IMR-90 (cell line): ENCODE measurements at regions not wholly inside any gene's neighbourhood (a gene's known extent, or its start where the extent isn't known, plus 50 kb on each side); places are given as distances from the start of the nearest gene placed in this dataset.

ENCODE experiments used
- ATAC-seq: fragments of 200-7000 bp; cut with Tn5 transposase; 2 replicates; pipeline ENCODE4 v1.9.1; 2020; ENCODE audit warnings: low read depth, mild to moderate bottlenecking, moderate library complexity
- BruUV-seq: library from RNA; stranded (reverse); fragments of 400-500 nt; replicated peaks from 2 replicates; lab custom pipeline; 2021; lab: Mats Ljungman, UMichigan
- CTCF ChIA-PET: fragments of 300-600 bp; formaldehyde crosslinking; extraction: SDS; loops from one replicate; lab custom pipeline; 2021; ENCODE audit warnings: antibody characterized with exemption; lab: Yijun Ruan, JAX
- POLR2A ChIA-PET: fragments of 300-600 bp; sonication (Branson Sonifier 250); formaldehyde crosslinking; loops from one replicate; lab custom pipeline; 2022; ENCODE audit warnings: antibody characterized with exemption; ENCODE audit not compliant: unreplicated experiment; lab: Charles Lee
- DNase-seq: peaks from one replicate; pipeline ENCODE4 v3.0.0; 2013
- H2AFZ ChIP-seq: replicated peaks from 2 replicates; pipeline ENCODE3; 2013; ENCODE audit warnings: low read length, mild to moderate bottlenecking; ENCODE audit not compliant: poor library complexity
- H2AK5ac ChIP-seq: 2 replicates; pipeline ENCODE4 v1.6.1; 2013; ENCODE audit warnings: low read depth, low read length, inconsistent platforms
- H2AK9ac ChIP-seq: replicated peaks from 2 replicates; pipeline ENCODE3; 2013; ENCODE audit warnings: mild to moderate bottlenecking, low read depth, low read length, moderate library complexity; ENCODE audit not compliant: poor library complexity
- H2BK120ac ChIP-seq: 2 replicates; pipeline ENCODE4 v1.6.1; 2013; ENCODE audit warnings: low read depth, low read length, inconsistent platforms
- H2BK15ac ChIP-seq: 3 replicates; pipeline ENCODE4 v1.6.1; 2013; ENCODE audit warnings: low read depth, low read length, inconsistent platforms
- H2BK20ac ChIP-seq: 2 replicates; pipeline ENCODE4 v1.6.1; 2013; ENCODE audit warnings: low read depth, mild to moderate bottlenecking, inconsistent platforms, low read length, moderate library complexity
- H2BK5ac ChIP-seq: 2 replicates; pipeline ENCODE4 v1.6.1; 2013; ENCODE audit warnings: mild to moderate bottlenecking, low read depth, low read length, inconsistent platforms; ENCODE audit not compliant: poor library complexity, severe bottlenecking
- H3K14ac ChIP-seq: replicated peaks from 2 replicates; pipeline ENCODE4 v1.6.1; 2013; ENCODE audit warnings: low read depth, low read length, inconsistent platforms
- H3K18ac ChIP-seq: 2 replicates; pipeline ENCODE4 v1.6.1; 2013; ENCODE audit warnings: low read depth, low read length, control low read depth
- H3K23ac ChIP-seq: 2 replicates; pipeline ENCODE4 v1.6.1; 2013; ENCODE audit warnings: low read depth, low read length, inconsistent platforms
- H3K27ac ChIP-seq: 2 replicates; pipeline ENCODE4 v1.5.1; 2013; ENCODE audit warnings: mild to moderate bottlenecking, control low read depth, low read length; ENCODE audit not compliant: insufficient read depth
- H3K27me3 ChIP-seq: 2 replicates; pipeline ENCODE4 v1.6.1; 2013; ENCODE audit warnings: low read length; ENCODE audit not compliant: control insufficient read depth, insufficient read depth
- H3K36me3 ChIP-seq: 2 replicates; pipeline ENCODE4 v1.6.1; 2013; ENCODE audit warnings: low read length, mixed read lengths; ENCODE audit not compliant: control insufficient read depth, insufficient read depth
- H3K4ac ChIP-seq: 2 replicates; pipeline ENCODE4 v1.6.1; 2013; ENCODE audit warnings: low read depth, low read length, inconsistent platforms
- H3K4me1 ChIP-seq: 2 replicates; pipeline ENCODE4 v1.6.1; 2013; ENCODE audit warnings: low read length, mixed read lengths; ENCODE audit not compliant: control insufficient read depth, insufficient read depth
- H3K4me2 ChIP-seq: 2 replicates; pipeline ENCODE4 v1.6.1; 2013; ENCODE audit warnings: low read depth, mild to moderate bottlenecking, control low read depth, low read length, moderate library complexity
- H3K4me3 ChIP-seq: 2 replicates; pipeline ENCODE4 v1.5.1; 2013; ENCODE audit warnings: low read depth, mild to moderate bottlenecking, control low read depth, low read length, moderate library complexity; ENCODE audit not compliant: insufficient read depth
- H3K56ac ChIP-seq: 2 replicates; pipeline ENCODE4 v1.6.1; 2013; ENCODE audit warnings: low read length, inconsistent platforms; ENCODE audit not compliant: insufficient read depth; ENCODE audit errors: extremely low read depth
- H3K79me1 ChIP-seq, 2 experiments: 2 replicates each; pipeline ENCODE4 v1.6.1; 2013; ENCODE audit warnings: low read length in 2 of 2, inconsistent platforms in 1 of 2, low read depth in 1 of 2
- H3K9ac ChIP-seq: 2 replicates; pipeline ENCODE4 v1.6.1; 2013; ENCODE audit warnings: low read depth, low read length, control low read depth
- H3K9me1 ChIP-seq: 2 replicates; pipeline ENCODE4 v1.6.1; 2013; ENCODE audit warnings: low read length, inconsistent platforms; ENCODE audit not compliant: insufficient read depth
- H3K9me3 ChIP-seq: 2 replicates; pipeline ENCODE4 v1.6.1; 2013; ENCODE audit warnings: low read length; ENCODE audit not compliant: control insufficient read depth, insufficient read depth
- H4K20me1 ChIP-seq: 2 replicates; pipeline ENCODE4 v1.6.1; 2013; ENCODE audit warnings: low read length, inconsistent platforms; ENCODE audit not compliant: insufficient read depth
- H4K5ac ChIP-seq: 2 replicates; pipeline ENCODE4 v1.6.1; 2013; ENCODE audit warnings: mild to moderate bottlenecking, low read depth, low read length, control low read depth
- H4K8ac ChIP-seq, 2 experiments: 2 replicates each; pipeline ENCODE4 v1.6.1; 2013; ENCODE audit warnings: low read depth in 2 of 2, low read length in 2 of 2, control low read depth in 1 of 2, inconsistent platforms in 1 of 2
- H4K91ac ChIP-seq: 2 replicates; pipeline ENCODE4 v1.6.1; 2013; ENCODE audit warnings: low read depth, low read length, inconsistent platforms; ENCODE audit not compliant: insufficient read depth
- CHD1 ChIP-seq: IDR thresholded peaks from 2 replicates; pipeline ENCODE4 v1.6.1; 2012; ENCODE audit warnings: low read depth, low read length, improper control_type of control experiment
- CTCF ChIP-seq: conservative IDR thresholded peaks from 2 replicates; pipeline ENCODE4 v1.5.1; 2012; ENCODE audit warnings: mild to moderate bottlenecking, low read depth, low read length, improper control_type of control experiment
- ELK1 ChIP-seq: fragments of 150-350 bp; IDR thresholded peaks from 2 replicates; pipeline ENCODE4 v1.6.1; 2016; ENCODE audit warnings: low read depth, mild to moderate bottlenecking, low read length, moderate library complexity, borderline replicate concordance
- MAFK ChIP-seq: IDR thresholded peaks from 2 replicates; pipeline ENCODE4 v1.6.1; 2012; ENCODE audit warnings: low read depth, low read length, improper control_type of control experiment
- POLR2A ChIP-seq: IDR thresholded peaks from 2 replicates; pipeline ENCODE4 v1.6.1; 2012; ENCODE audit warnings: mild to moderate bottlenecking, low read depth, low read length
- RCOR1 ChIP-seq: IDR thresholded peaks from 2 replicates; pipeline ENCODE4 v1.6.1; 2012; ENCODE audit warnings: mild to moderate bottlenecking, low read length, improper control_type of control experiment; ENCODE audit not compliant: insufficient replicate concordance
- WGBS, 2 experiments: methylation state at CpG; one replicate each; pipeline versions ENCODE4 v1.1.5 to v1.1.7; 2013; ENCODE audit warnings: missing lambda C conversion rate in 2 of 2; ENCODE audit not compliant: insufficient read length in 1 of 2; ENCODE audit errors: extremely low coverage in 2 of 2; 5-methylcytosine and 5-hydroxymethylcytosine counted together
- dilution Hi-C: fragments of 300-500 bp; cut with HindIII; formaldehyde crosslinking; loops from one replicate; pipeline ENCODE4 v1.14.3; 2018; ENCODE audit warnings: low sequenced_read_pairs; ENCODE audit not compliant: unreplicated experiment
- in situ Hi-C: fragments of 300-500 bp; cut with MboI; formaldehyde crosslinking; loops from 3 replicates; pipeline ENCODE4 v1.14.3; 2019; ENCODE audit warnings: low sequenced_read_pairs, inconsistent platforms, mixed read lengths
- intact Hi-C: fragments of 100-400 bp; cut with micrococcal nuclease; formaldehyde crosslinking; loops from 2 replicates; pipeline ENCODE4 v1.10.0; 2022

- no peaks in the 10 kb centered on the region for H3K9me3 ChIP-seq
- H2BK5ac ChIP-seq: no peak overlapping the region
- no peaks in the 10 kb centered on the region for H4K20me1 ChIP-seq
- ATAC-seq (no peak), DNase-seq (no peak)
- no peak overlapping the region for H3K4ac ChIP-seq
- no TSS peak for BruUV-seq
- H3K4me3 ChIP-seq: no peak overlapping the region
- TF ChIP-seq POLR2A (no peak), ELK1 (no peak), MAFK (no peak), CHD1 (no peak), RCOR1 (no peak), CTCF (no peak)
- no peak overlapping the region for H2AFZ ChIP-seq
- ChIA-PET POLR2A (no interaction called here), CTCF (interaction anchor here (0.6 kb wide), 1 partner anchor 70 kb away, joined by 3 read pairs; no protein-coding TSS in a partner anchor)
- in situ Hi-C loops (no loop called here), dilution Hi-C loops (no loop called here), intact Hi-C loops (no loop called here)
- no peak overlapping the region for H2AK5ac ChIP-seq
- H3K9me1 ChIP-seq: no peaks in the 10 kb centered on the region
- H3K4me2 ChIP-seq: no peak overlapping the region
- no CpG with 5 or more reads among the region's 2 CpGs for WGBS, 2 experiments
- H4K5ac ChIP-seq: no peak overlapping the region
- no peak overlapping the region for H3K18ac ChIP-seq
- no peaks in the 10 kb centered on the region for H3K4me1 ChIP-seq
- H3K23ac ChIP-seq: no peak overlapping the region
- no peak overlapping the region for H2BK15ac ChIP-seq
- H4K8ac ChIP-seq: no peak overlapping the region
- no peak overlapping the region for H4K91ac ChIP-seq
- no peak overlapping the region for H3K9ac ChIP-seq
- no peak overlapping the region for H3K27ac ChIP-seq
- H2BK20ac ChIP-seq: no peak overlapping the region
- no peak overlapping the region for H2AK9ac ChIP-seq
- H3K36me3 ChIP-seq: no peaks in the 10 kb centered on the region
- no peaks in the 10 kb centered on the region for H3K27me3 ChIP-seq
- no peak overlapping the region for H3K56ac ChIP-seq
- no peaks in the 10 kb centered on the region for H3K79me1 ChIP-seq
- no peak overlapping the region for H2BK120ac ChIP-seq
- no peak overlapping the region for H3K14ac ChIP-seq
Measured at GRCh38 chr3:103953796-103954195, 1412.9 kb upstream of the ALCAM start.
